A549 (cell line): ENCODE measurements at regions not wholly inside any gene's neighbourhood (a gene's known extent, or its start where the extent isn't known, plus 50 kb on each side); places are given as distances from the start of the nearest gene placed in this dataset.
A peak's percentile ranks its signal among the peaks of the same experiment; 100 is the strongest.

Experiments
- ATAC-seq, 2 experiments: fragments of 200-7000 bp in 1 of 2; fragments of >200 bp in 1 of 2; cut with Nextera tagmentation in 1 of 2; cut with Tn5 transposase in 1 of 2; 3 replicates each; pipeline versions ENCODE4 v1.8.0 to v1.9.1; 2018 to 2020; ENCODE audit warnings: mild to moderate bottlenecking in 1 of 2, moderate library complexity in 1 of 2
- CTCF ChIA-PET: fragments of 300-600 bp; sonication (Branson Sonifier 250); formaldehyde crosslinking; extraction: SDS; loops from one replicate; lab custom pipeline; 2021; ENCODE audit warnings: antibody characterized with exemption, inconsistent platforms; lab: Yijun Ruan, JAX
- POLR2A ChIA-PET: fragments of 350-600 bp; formaldehyde crosslinking; extraction: SDS; loops from one replicate; lab custom pipeline; 2021; ENCODE audit warnings: antibody characterized with exemption, inconsistent platforms; lab: Yijun Ruan, JAX
- DNase-seq, 2 experiments: peaks; one replicate each; pipeline versions ENCODE4 v3.0.0 to v3.0.0-alpha.2; 2011 to 2016; ENCODE audit warnings: low read depth in 1 of 2, low spot score in 1 of 2
- FAIRE-seq: peaks from 2 replicates; lab custom pipeline; 2011; peaks lifted over from hg19 to GRCh38; lab: Jason Lieb, UNC
- H3K27ac ChIP-seq, 2 experiments: fragments of >200 bp; sonication (Bioruptor Twin); formaldehyde crosslinking; 3 replicates each; pipeline ENCODE4 v1.5.1; 2016 to 2017
- H3K4me1 ChIP-seq: fragments of >200 bp; sonication (Bioruptor Twin); formaldehyde crosslinking; 3 replicates; pipeline ENCODE4 v1.6.1; 2016
- H3K4me2 ChIP-seq: fragments of >200 bp; sonication (Bioruptor Twin); formaldehyde crosslinking; 3 replicates; pipeline ENCODE4 v1.6.1; 2016
- H3K4me3 ChIP-seq: fragments of >200 bp; sonication (Bioruptor Twin); formaldehyde crosslinking; 3 replicates; pipeline ENCODE4 v1.5.1; 2016
- H3K9me3 ChIP-seq: fragments of >200 bp; sonication (Bioruptor Twin); formaldehyde crosslinking; 3 replicates; pipeline ENCODE4 v1.6.1; 2016
- ATOH8 ChIP-seq: fragments of 250-450 bp; sonication (Bioruptor Pico); IDR thresholded peaks from 2 replicates; pipeline ENCODE4 v1.5.0; 2020; ENCODE audit warnings: low read depth, mild to moderate bottlenecking, moderate library complexity
- BCL3 ChIP-seq: fragments of >200 bp; sonication (Bioruptor Twin); formaldehyde crosslinking; IDR thresholded peaks from 3 replicates; pipeline ENCODE4 v1.6.1; 2016
- BHLHE40 ChIP-seq: IDR thresholded peaks from 2 replicates; pipeline ENCODE4 v1.6.1; 2012; ENCODE audit warnings: low read depth, low read length, inconsistent platforms
- CBX8 ChIP-seq: fragments of 200-600 bp; sonication (generic); IDR thresholded peaks from 2 replicates; pipeline ENCODE4 v1.6.1; 2016
- CEBPB ChIP-seq, 2 experiments: fragments of >200 bp in 1 of 2; sonication (Bioruptor Twin) in 1 of 2; formaldehyde crosslinking in 1 of 2; IDR thresholded peaks; 2 replicates each; pipeline ENCODE4 v1.6.1; 2012 to 2016
- CHD2 ChIP-seq: fragments of 150-350 bp; IDR thresholded peaks from 2 replicates; pipeline ENCODE4 v1.6.1; 2014; ENCODE audit warnings: low read length; ENCODE audit not compliant: partially characterized antibody
- ESRRA ChIP-seq: fragments of 150-350 bp; IDR thresholded peaks from 2 replicates; pipeline ENCODE4 v1.6.1; 2014; ENCODE audit warnings: mild to moderate bottlenecking, low read length, borderline replicate concordance
- FOXS1 ChIP-seq: fragments of 250-450 bp; sonication (Bioruptor Pico); IDR thresholded peaks from 2 replicates; pipeline ENCODE4 v1.5.0; 2020; ENCODE audit warnings: mild to moderate bottlenecking, moderate library complexity
- HDAC2 ChIP-seq: fragments of 200-600 bp; sonication (generic); IDR thresholded peaks from 2 replicates; pipeline ENCODE4 v1.6.1; 2016
- HEYL ChIP-seq: fragments of 250-450 bp; sonication (Bioruptor Pico); IDR thresholded peaks from 2 replicates; pipeline ENCODE4 v1.8.0; 2021; ENCODE audit warnings: mild to moderate bottlenecking, moderate library complexity
- HOXA7 ChIP-seq: fragments of 250-450 bp; sonication (Bioruptor Pico); IDR thresholded peaks from 2 replicates; pipeline ENCODE4 v1.5.0; 2020; ENCODE audit warnings: mild to moderate bottlenecking, moderate library complexity
- HOXB13 ChIP-seq: fragments of 250-450 bp; sonication (Bioruptor Pico); IDR thresholded peaks from 2 replicates; pipeline ENCODE4 v1.5.0; 2020; ENCODE audit warnings: low read depth, mild to moderate bottlenecking, moderate library complexity
- KDM5A ChIP-seq: fragments of 200-600 bp; sonication (generic); IDR thresholded peaks from 2 replicates; pipeline ENCODE4 v1.6.1; 2016; ENCODE audit warnings: antibody characterized with exemption, mild to moderate bottlenecking
- NFE2L2 ChIP-seq: fragments of 150-350 bp; conservative IDR thresholded peaks from 2 replicates; pipeline ENCODE4 v1.6.1; 2014; ENCODE audit warnings: low read length
- PHF8 ChIP-seq: fragments of 200-600 bp; sonication (generic); IDR thresholded peaks from 2 replicates; pipeline ENCODE4 v1.6.1; 2016; ENCODE audit warnings: low read depth, mild to moderate bottlenecking, antibody characterized with exemption, moderate library complexity, borderline replicate concordance
- POLR2A ChIP-seq: IDR thresholded peaks from 2 replicates; pipeline ENCODE4 v1.6.1; 2012; ENCODE audit warnings: mild to moderate bottlenecking, low read length
- POLR2AphosphoS2 ChIP-seq: conservative IDR thresholded peaks from 2 replicates; pipeline ENCODE4 v1.6.1; 2012; ENCODE audit warnings: low read length, improper control_type of control experiment, inconsistent platforms
- RFX5 ChIP-seq: fragments of 450-650 bp; IDR thresholded peaks from 2 replicates; pipeline ENCODE4 v1.7.1; 2014; ENCODE audit warnings: antibody characterized with exemption, mild to moderate bottlenecking, moderate library complexity
- RNF2 ChIP-seq: fragments of 200-600 bp; sonication (generic); IDR thresholded peaks from 2 replicates; pipeline ENCODE4 v1.6.1; 2016; ENCODE audit warnings: low read depth, mild to moderate bottlenecking, antibody characterized with exemption, moderate library complexity, borderline replicate concordance
- SMC3 ChIP-seq: fragments of >200 bp; sonication (Bioruptor Twin); formaldehyde crosslinking; IDR thresholded peaks from 3 replicates; pipeline ENCODE4 v1.6.1; 2018; ENCODE audit warnings: inconsistent platforms
- USF2 ChIP-seq: fragments of 450-650 bp; IDR thresholded peaks from 2 replicates; pipeline ENCODE4 v1.6.1; 2014; ENCODE audit warnings: antibody characterized with exemption
- ZC3H11A ChIP-seq: fragments of 450-650 bp; IDR thresholded peaks from 2 replicates; pipeline ENCODE4 v1.6.1; 2014; ENCODE audit warnings: antibody characterized with exemption, mild to moderate bottlenecking
- ZNF302 ChIP-seq: fragments of 250-450 bp; sonication (Bioruptor Pico); IDR thresholded peaks from 2 replicates; pipeline ENCODE4 v1.9.0; 2021; ENCODE audit warnings: inconsistent platforms, mild to moderate bottlenecking, moderate library complexity
- WGBS: methylation state at CpG from one replicate; pipeline ENCODE4 v1.1.6; 2017; ENCODE audit errors: missing lambda C conversion rate; 5-methylcytosine and 5-hydroxymethylcytosine counted together
- TF ChIP-seq, protein P1 (sequence below): fragments of 250-450 bp; sonication (Bioruptor Pico); IDR thresholded peaks from 2 replicates; pipeline ENCODE4 v1.5.0; 2021; ENCODE audit warnings: mild to moderate bottlenecking, moderate library complexity, borderline replicate concordance
- TF ChIP-seq, protein P2 (sequence below): IDR thresholded peaks from 2 replicates; pipeline ENCODE4 v1.6.1; 2012
- TF ChIP-seq, protein P3 (sequence below): fragments of 200-600 bp; sonication (generic); IDR thresholded peaks from 2 replicates; pipeline ENCODE4 v1.6.1; 2016; ENCODE audit warnings: antibody characterized with exemption, mild to moderate bottlenecking, moderate library complexity

- ATAC-seq (no peak), DNase-seq (no peak), FAIRE-seq (no peak)
- ChIA-PET CTCF (no interaction called here), POLR2A (no interaction called here)
- Histone ChIP-seq H3K4me2 (no peak overlapping the region), H3K4me1 (peaks cover 24% of the 10 kb centered on the region), H3K27ac (no peak overlapping the region), H3K9me3 (peaks cover 7% of the 10 kb centered on the region; the same call in 1 of the 3 replicates), H3K4me3 (no peak overlapping the region)
- no peak for TF ChIP-seq CEBPB (IDR thresholded peaks at IDR 0.05)
- no peak for TF ChIP-seq BHLHE40
- TF ChIP-seq CHD2, result no peak
- TF ChIP-seq HOXB13 (CRISPR knock-in tag), result no peak
- TF ChIP-seq RFX5, result no peak
- no peak for TF ChIP-seq ZC3H11A
- no peak for TF ChIP-seq POLR2AphosphoS2
- TF ChIP-seq BCL3, result no peak
Measured at GRCh38 chr13:99029576-99029975, 51.7 kb upstream of the DOCK9 start.

GRCh38 chr13:99030326-99030725, 52.5 kb upstream of the DOCK9 start:
- CTCF ChIA-PET, result no interaction called here
- peaks cover 7% of the 10 kb centered on the region; the same call in 1 of the 3 replicates for H3K9me3 ChIP-seq
- ATAC-seq, result no peak
- POLR2A ChIA-PET, result no interaction called here
- FAIRE-seq, result no peak
- DNase-seq, result no peak
- no peak overlapping the region for H3K4me2 ChIP-seq
- peaks cover 25% of the 10 kb centered on the region for H3K4me1 ChIP-seq
- no peak overlapping the region for H3K4me3 ChIP-seq
- TF ChIP-seq SMC3, result no peak
- TF ChIP-seq, protein P1, sequence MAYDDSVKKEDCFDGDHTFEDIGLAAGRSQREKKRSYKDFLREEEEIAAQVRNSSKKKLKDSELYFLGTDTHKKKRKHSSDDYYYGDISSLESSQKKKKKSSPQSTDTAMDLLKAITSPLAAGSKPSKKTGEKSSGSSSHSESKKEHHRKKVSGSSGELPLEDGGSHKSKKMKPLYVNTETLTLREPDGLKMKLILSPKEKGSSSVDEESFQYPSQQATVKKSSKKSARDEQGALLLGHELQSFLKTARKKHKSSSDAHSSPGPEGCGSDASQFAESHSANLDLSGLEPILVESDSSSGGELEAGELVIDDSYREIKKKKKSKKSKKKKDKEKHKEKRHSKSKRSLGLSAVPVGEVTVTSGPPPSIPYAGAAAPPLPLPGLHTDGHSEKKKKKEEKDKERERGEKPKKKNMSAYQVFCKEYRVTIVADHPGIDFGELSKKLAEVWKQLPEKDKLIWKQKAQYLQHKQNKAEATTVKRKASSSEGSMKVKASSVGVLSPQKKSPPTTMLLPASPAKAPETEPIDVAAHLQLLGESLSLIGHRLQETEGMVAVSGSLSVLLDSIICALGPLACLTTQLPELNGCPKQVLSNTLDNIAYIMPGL (CRISPR knock-in tag), result no peak
- TF ChIP-seq, all 56 proteins: peak for 0
- H3K27ac ChIP-seq, result no peak overlapping the region

DNA sequence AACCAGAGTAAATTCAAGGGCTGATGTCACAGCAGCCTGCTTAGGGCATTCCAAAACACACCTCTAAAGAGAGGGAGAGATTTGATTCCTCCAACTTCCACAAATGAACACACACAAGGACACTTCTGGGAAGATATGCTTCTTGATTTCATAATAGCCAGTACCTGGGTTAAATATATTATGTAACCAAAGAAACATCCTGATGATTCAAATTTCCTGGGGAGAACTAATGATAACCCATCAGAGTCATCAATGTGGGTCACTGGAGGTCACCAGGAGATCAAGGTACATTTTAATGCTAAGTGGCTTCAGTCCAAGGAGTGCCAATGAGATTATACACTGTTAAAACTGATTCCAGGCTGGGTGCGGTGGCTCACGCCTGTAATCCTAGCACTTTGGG, 54.0 kb upstream of the DOCK9 start:
- ChIA-PET CTCF (interaction anchor here (0.6 kb wide), 1 partner anchor 28 kb away, joined by 3 read pairs; no protein-coding TSS in a partner anchor), POLR2A (no interaction called here)
- WGBS, result 94% methylated on average over 2 of the region's 2 CpGs
- DNase-seq (no peak), ATAC-seq (no peak), FAIRE-seq (no peak)
- H3K4me2 ChIP-seq, result peak overlapping the region; percentile 36; the same call in 2 of the 3 replicates
- H3K4me3 ChIP-seq, result no peak overlapping the region
- H3K27ac ChIP-seq, result 0 out of 6 replicates have a peak overlapping the region, but pooled peaks of 1 of the 2 experiments have one; percentile 39
- peaks cover 16% of the 10 kb centered on the region for H3K4me1 ChIP-seq
- peaks cover 7% of the 10 kb centered on the region; the same call in 1 of the 3 replicates for H3K9me3 ChIP-seq
- no peak for TF ChIP-seq CEBPB (IDR thresholded peaks at IDR 0.05)
- TF ChIP-seq ZNF302, result no peak
- TF ChIP-seq ATOH8 (CRISPR knock-in tag), result no peak
- TF ChIP-seq KDM5A, result no peak
- no peak for TF ChIP-seq CHD2
- TF ChIP-seq ESRRA, result no peak
- no peak for TF ChIP-seq RNF2
- no peak for TF ChIP-seq CBX8
- TF ChIP-seq POLR2A, result no peak
- TF ChIP-seq, protein P2, sequence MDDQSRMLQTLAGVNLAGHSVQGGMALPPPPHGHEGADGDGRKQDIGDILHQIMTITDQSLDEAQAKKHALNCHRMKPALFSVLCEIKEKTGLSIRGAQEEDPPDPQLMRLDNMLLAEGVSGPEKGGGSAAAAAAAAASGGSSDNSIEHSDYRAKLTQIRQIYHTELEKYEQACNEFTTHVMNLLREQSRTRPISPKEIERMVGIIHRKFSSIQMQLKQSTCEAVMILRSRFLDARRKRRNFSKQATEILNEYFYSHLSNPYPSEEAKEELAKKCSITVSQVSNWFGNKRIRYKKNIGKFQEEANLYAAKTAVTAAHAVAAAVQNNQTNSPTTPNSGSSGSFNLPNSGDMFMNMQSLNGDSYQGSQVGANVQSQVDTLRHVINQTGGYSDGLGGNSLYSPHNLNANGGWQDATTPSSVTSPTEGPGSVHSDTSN, result no peak
- no peak for TF ChIP-seq USF2
- TF ChIP-seq HEYL, result no peak
- no peak for TF ChIP-seq HDAC2
- TF ChIP-seq NFE2L2, result no peak
- no peak for TF ChIP-seq HOXA7
- TF ChIP-seq, protein P3, sequence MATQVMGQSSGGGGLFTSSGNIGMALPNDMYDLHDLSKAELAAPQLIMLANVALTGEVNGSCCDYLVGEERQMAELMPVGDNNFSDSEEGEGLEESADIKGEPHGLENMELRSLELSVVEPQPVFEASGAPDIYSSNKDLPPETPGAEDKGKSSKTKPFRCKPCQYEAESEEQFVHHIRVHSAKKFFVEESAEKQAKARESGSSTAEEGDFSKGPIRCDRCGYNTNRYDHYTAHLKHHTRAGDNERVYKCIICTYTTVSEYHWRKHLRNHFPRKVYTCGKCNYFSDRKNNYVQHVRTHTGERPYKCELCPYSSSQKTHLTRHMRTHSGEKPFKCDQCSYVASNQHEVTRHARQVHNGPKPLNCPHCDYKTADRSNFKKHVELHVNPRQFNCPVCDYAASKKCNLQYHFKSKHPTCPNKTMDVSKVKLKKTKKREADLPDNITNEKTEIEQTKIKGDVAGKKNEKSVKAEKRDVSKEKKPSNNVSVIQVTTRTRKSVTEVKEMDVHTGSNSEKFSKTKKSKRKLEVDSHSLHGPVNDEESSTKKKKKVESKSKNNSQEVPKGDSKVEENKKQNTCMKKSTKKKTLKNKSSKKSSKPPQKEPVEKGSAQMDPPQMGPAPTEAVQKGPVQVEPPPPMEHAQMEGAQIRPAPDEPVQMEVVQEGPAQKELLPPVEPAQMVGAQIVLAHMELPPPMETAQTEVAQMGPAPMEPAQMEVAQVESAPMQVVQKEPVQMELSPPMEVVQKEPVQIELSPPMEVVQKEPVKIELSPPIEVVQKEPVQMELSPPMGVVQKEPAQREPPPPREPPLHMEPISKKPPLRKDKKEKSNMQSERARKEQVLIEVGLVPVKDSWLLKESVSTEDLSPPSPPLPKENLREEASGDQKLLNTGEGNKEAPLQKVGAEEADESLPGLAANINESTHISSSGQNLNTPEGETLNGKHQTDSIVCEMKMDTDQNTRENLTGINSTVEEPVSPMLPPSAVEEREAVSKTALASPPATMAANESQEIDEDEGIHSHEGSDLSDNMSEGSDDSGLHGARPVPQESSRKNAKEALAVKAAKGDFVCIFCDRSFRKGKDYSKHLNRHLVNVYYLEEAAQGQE, result no peak
- TF ChIP-seq FOXS1, result no peak
- no peak for TF ChIP-seq PHF8
- TF ChIP-seq BHLHE40, result no peak
